A673 (cell line): ENCODE measurements at regions not wholly inside any gene's neighbourhood (a gene's known extent, or its start where the extent isn't known, plus 50 kb on each side); places are given as distances from the start of the nearest gene placed in this dataset.

ENCODE experiments used
- BruUV-seq: library from RNA; stranded (reverse); fragments of 400-500 nt; replicated peaks from 2 replicates; lab custom pipeline; 2021; lab: Mats Ljungman, UMichigan
- CTCF ChIA-PET: fragments of 300-600 bp; sonication (Branson Sonifier 250); formaldehyde crosslinking; loops from one replicate; lab custom pipeline; 2022; ENCODE audit warnings: antibody characterized with exemption; lab: Charles Lee
- POLR2A ChIA-PET: fragments of 300-600 bp; sonication (Branson Sonifier 250); formaldehyde crosslinking; loops from one replicate; lab custom pipeline; 2022; ENCODE audit warnings: antibody characterized with exemption; ENCODE audit not compliant: low non-redundant PET; lab: Charles Lee
- DNase-seq: peaks from one replicate; pipeline ENCODE4 v3.0.0-alpha.2; 2015; ENCODE audit warnings: low spot score
- H3K27ac ChIP-seq: fragments of 200-600 bp; sonication (generic); 2 replicates; pipeline ENCODE4 v1.5.1; 2016; ENCODE audit warnings: mixed run types, low read depth, mild to moderate bottlenecking, mixed read lengths, antibody characterized with exemption, low read length; ENCODE audit not compliant: poor library complexity, severe bottlenecking
- H3K27me3 ChIP-seq: fragments of 200-600 bp; sonication (generic); replicated peaks from 2 replicates; pipeline ENCODE4 v1.6.1; 2017; ENCODE audit warnings: mixed run types, low read depth, mild to moderate bottlenecking, mixed read lengths, antibody characterized with exemption, low read length; ENCODE audit not compliant: insufficient read depth, poor library complexity
- H3K36me3 ChIP-seq: fragments of 200-600 bp; sonication (generic); 2 replicates; pipeline ENCODE4 v1.6.1; 2016; ENCODE audit warnings: mixed run types, mild to moderate bottlenecking, mixed read lengths, antibody characterized with exemption, low read length; ENCODE audit not compliant: insufficient read depth, poor library complexity, severe bottlenecking
- H3K4me1 ChIP-seq: fragments of 200-600 bp; sonication (generic); 2 replicates; pipeline ENCODE4 v1.6.1; 2017; ENCODE audit warnings: mixed run types, mild to moderate bottlenecking, mixed read lengths, antibody characterized with exemption, low read length; ENCODE audit not compliant: insufficient read depth, poor library complexity, severe bottlenecking
- H3K4me3 ChIP-seq: fragments of 200-600 bp; sonication (generic); 2 replicates; pipeline ENCODE4 v1.5.1; 2016; ENCODE audit warnings: low read depth, mixed run types, mild to moderate bottlenecking, mixed read lengths, low read length; ENCODE audit not compliant: poor library complexity, severe bottlenecking
- H3K9me3 ChIP-seq: fragments of 200-600 bp; sonication (generic); 2 replicates; pipeline ENCODE4 v1.6.1; 2016; ENCODE audit warnings: mixed run types, low read depth, mild to moderate bottlenecking, mixed read lengths, antibody characterized with exemption, low read length; ENCODE audit not compliant: poor library complexity, severe bottlenecking
- EZH2 ChIP-seq: fragments of 200-600 bp; sonication (generic); IDR thresholded peaks from 2 replicates; pipeline ENCODE4 v1.6.1; 2017; ENCODE audit warnings: borderline replicate concordance, low read depth, mild to moderate bottlenecking, mixed read lengths, antibody characterized with exemption, low read length; ENCODE audit not compliant: poor library complexity, severe bottlenecking
- intact Hi-C: fragments of 100-400 bp; cut with micrococcal nuclease; formaldehyde crosslinking; loops from one replicate; pipeline ENCODE4 v1.10.0; 2022; ENCODE audit not compliant: unreplicated experiment
- TF ChIP-seq, protein P1 (sequence below): fragments of 300-800, 200-600 bp; sonication (generic); conservative IDR thresholded peaks from 2 replicates; pipeline ENCODE4 v1.5.1; 2017; ENCODE audit warnings: low read depth, mild to moderate bottlenecking, antibody characterized with exemption, low read length, moderate library complexity, mixed read lengths

DNA sequence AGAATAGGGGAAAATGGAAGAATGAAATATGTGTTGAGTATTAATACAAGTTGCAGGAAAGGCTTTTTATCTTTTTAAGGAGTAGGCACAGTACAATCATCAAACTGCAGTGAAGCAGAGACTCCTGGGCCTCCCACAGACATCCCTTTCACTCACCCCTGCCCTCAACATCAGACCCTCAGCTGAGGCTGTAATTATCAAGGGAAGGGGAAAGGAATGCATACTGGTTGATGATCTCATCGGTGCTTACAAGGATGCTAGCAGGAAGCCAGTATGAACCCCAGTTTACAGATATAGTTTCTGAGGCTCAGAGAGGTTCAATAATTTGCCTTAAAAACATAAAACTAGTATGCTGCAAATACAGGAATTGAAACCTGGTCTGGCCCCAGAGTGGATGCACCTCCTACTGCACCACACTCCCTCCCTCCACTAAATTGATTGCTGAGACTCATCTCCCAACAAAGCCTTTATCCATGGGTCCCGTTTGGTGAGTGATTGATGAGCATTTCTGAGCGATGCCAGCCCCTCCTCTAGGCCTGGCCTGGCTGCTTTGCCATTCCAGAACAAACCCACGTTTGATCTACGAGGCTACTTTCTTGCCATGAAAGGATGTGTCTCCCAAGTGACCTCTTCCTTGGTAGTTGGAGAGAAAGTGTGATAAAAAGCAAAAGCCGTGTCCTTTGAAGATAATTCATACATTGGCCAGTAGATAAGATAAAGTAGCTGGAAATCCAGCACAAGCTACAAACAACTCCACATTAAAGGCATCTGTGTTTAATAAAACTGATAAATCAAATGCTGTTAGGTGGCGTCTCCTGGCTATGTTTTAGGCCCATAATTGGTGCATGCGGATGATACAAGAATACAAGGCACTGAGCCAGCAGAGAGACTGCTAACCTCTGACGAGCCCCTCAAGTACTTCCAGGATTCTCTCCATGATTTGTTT is 233.9 kb upstream of the CAMK1G start:
- no peak overlapping the region for H3K27ac ChIP-seq
- ChIA-PET POLR2A (no interaction called here), CTCF (no interaction called here)
- H3K4me1 ChIP-seq = no peaks in the 10 kb centered on the region
- H3K9me3 ChIP-seq = no peaks in the 10 kb centered on the region
- H3K4me3 ChIP-seq = no peak overlapping the region
- H3K36me3 ChIP-seq = no peaks in the 10 kb centered on the region
- TF ChIP-seq, protein P1, sequence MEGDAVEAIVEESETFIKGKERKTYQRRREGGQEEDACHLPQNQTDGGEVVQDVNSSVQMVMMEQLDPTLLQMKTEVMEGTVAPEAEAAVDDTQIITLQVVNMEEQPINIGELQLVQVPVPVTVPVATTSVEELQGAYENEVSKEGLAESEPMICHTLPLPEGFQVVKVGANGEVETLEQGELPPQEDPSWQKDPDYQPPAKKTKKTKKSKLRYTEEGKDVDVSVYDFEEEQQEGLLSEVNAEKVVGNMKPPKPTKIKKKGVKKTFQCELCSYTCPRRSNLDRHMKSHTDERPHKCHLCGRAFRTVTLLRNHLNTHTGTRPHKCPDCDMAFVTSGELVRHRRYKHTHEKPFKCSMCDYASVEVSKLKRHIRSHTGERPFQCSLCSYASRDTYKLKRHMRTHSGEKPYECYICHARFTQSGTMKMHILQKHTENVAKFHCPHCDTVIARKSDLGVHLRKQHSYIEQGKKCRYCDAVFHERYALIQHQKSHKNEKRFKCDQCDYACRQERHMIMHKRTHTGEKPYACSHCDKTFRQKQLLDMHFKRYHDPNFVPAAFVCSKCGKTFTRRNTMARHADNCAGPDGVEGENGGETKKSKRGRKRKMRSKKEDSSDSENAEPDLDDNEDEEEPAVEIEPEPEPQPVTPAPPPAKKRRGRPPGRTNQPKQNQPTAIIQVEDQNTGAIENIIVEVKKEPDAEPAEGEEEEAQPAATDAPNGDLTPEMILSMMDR = no peak
- no peak for TF ChIP-seq EZH2
- BruUV-seq = no TSS peak
- intact Hi-C loops = loop anchor here (5.0 kb wide), 2 partner anchors 142 to 697 kb away; no protein-coding TSS in a partner anchor
- no peak for DNase-seq
- H3K27me3 ChIP-seq = peaks cover 8% of the 10 kb centered on the region

DNA sequence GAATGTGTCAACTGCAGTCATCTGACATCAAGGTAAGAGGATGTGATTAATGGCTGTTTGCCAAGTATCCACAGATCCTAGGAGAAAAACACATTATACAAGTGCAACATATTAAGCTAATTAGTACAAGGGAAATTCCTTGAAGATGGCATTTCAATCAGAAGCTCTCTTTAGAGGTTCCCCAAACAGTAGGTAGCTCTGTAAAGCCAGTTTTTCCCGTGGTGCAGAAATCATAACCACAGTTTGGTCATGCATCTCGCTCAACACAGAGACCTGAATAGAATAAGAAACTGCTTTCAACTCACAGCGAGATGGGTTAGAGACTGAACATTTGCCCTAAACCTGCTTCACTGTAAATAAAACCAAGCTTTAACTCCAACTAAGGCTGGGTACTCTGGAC is 230.5 kb upstream of the CAMK1G start:
- H3K36me3 ChIP-seq = no peaks in the 10 kb centered on the region
- H3K9me3 ChIP-seq = no peaks in the 10 kb centered on the region
- no peak for TF ChIP-seq EZH2
- TF ChIP-seq, protein P1 = no peak
- no peaks in the 10 kb centered on the region for H3K27me3 ChIP-seq
- intact Hi-C loops = loop anchor here (5.0 kb wide), 2 partner anchors 146 to 701 kb away; no protein-coding TSS in a partner anchor
- ChIA-PET CTCF (interaction anchor here (0.7 kb wide), 1 partner anchor 10 kb away, joined by 3 read pairs; no protein-coding TSS in a partner anchor), POLR2A (no interaction called here)
- no peak for DNase-seq
- no peak overlapping the region for H3K27ac ChIP-seq
- no TSS peak for BruUV-seq
- no peak overlapping the region for H3K4me3 ChIP-seq
- no peaks in the 10 kb centered on the region for H3K4me1 ChIP-seq

DNA sequence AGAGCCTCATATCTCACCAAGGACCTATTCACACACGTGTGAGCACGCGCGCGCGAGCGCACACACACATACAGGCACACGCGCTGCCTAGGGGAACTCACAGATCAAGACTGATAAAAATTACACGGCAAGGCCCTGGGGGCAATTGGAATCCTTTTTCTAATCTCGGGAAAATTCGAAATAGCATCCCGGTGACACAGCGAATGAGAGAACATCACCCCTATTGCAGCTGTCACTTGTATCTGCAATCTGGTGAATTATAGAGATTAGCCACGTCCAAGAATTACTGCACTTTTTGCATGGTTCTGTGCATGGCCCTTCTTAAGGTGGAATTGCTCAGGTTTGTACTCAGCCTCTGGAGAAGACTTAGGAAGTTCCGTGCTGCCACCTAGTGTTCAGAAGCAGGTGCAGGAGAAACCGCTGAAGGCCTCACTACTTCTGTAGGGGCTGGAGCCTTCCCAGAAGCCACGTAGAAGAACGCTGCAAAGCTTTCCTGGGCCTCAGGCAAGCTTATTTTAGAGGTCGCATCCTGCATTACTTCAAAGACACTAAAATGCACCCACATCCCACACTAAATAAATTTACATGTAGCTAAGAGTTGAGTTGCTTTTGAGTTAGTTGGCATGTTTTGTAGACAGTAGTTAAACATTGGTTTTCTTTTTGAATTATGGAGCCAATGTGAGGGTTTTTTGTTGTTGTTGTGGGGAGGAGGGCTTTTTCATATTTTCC is 229.2 kb upstream of the CAMK1G start:
- H3K4me3 ChIP-seq = no peak overlapping the region
- H3K36me3 ChIP-seq = no peaks in the 10 kb centered on the region
- no peaks in the 10 kb centered on the region for H3K27me3 ChIP-seq
- CTCF ChIA-PET = interaction anchor here (0.7 kb wide), 1 partner anchor 9 kb away, joined by 3 read pairs; no protein-coding TSS in a partner anchor
- no TSS peak for BruUV-seq
- H3K27ac ChIP-seq = no peak overlapping the region
- no peaks in the 10 kb centered on the region for H3K9me3 ChIP-seq
- intact Hi-C loops = loop anchor here (5.0 kb wide), 2 partner anchors 147 to 702 kb away; no protein-coding TSS in a partner anchor
- peak; percentile 86 for DNase-seq
- POLR2A ChIA-PET = no interaction called here
- TF ChIP-seq, protein P1 = peak; percentile 92
- TF ChIP-seq EZH2 = no peak
- no peaks in the 10 kb centered on the region for H3K4me1 ChIP-seq
